ENCODE measurements at regions not wholly inside any gene's neighbourhood (a gene's known extent, or its start where the extent isn't known, plus 50 kb on each side); places are given as distances from the start of the nearest gene placed in this dataset.

GRCh38 chr6:156169371-156169770, 607.8 kb upstream of the ARID1B start:
- TF ChIP-seq CTCF (IDR thresholded peaks at IDR 0.05; ENCODE audit: poor library complexity, severe bottlenecking) (no peak), EZH2 (IDR thresholded peaks at IDR 0.05; ENCODE audit: borderline replicate concordance, insufficient read depth, low read length, poor library complexity, severe bottlenecking) (no peak)

All from neural cell (in vitro differentiated cells).